GM23338 (cell line): ENCODE measurements at regions not wholly inside any gene's neighbourhood (a gene's known extent, or its start where the extent isn't known, plus 50 kb on each side); places are given as distances from the start of the nearest gene placed in this dataset.

Experiments used
- ATAC-seq: fragments of 200-7000 bp; cut with Tn5 transposase; 3 replicates; pipeline ENCODE4 v1.9.1; 2020
- DNase-seq: peaks from one replicate; pipeline ENCODE4 v3.0.0-alpha.2; 2015; ENCODE audit warnings: low spot score
- H2AFZ ChIP-seq: fragments of 200-600 bp; sonication (generic); 2 replicates; pipeline ENCODE4 v1.8.0; 2016; ENCODE audit warnings: antibody characterized with exemption, mild to moderate bottlenecking, moderate library complexity
- H3F3A ChIP-seq: fragments of 200-600 bp; sonication (generic); replicated peaks from 2 replicates; pipeline ENCODE4 v1.8.0; 2017; ENCODE audit warnings: antibody characterized with exemption, mixed run types, low read depth
- H3K27ac ChIP-seq: fragments of 200-600 bp; sonication (generic); 2 replicates; pipeline ENCODE4 v1.6.1; 2016; ENCODE audit warnings: low read depth
- H3K27me3 ChIP-seq: fragments of 200-600 bp; sonication (generic); 2 replicates; pipeline ENCODE4 v1.8.0; 2016; ENCODE audit warnings: mild to moderate bottlenecking, mixed run types, moderate library complexity; ENCODE audit not compliant: insufficient read depth
- H3K36me3 ChIP-seq: fragments of 200-600 bp; sonication (generic); 2 replicates; pipeline ENCODE4 v1.8.0; 2016; ENCODE audit warnings: mild to moderate bottlenecking; ENCODE audit not compliant: insufficient read depth
- H3K4me1 ChIP-seq: fragments of 200-600 bp; sonication (generic); 2 replicates; pipeline ENCODE4 v1.8.0; 2016; ENCODE audit warnings: mild to moderate bottlenecking, moderate library complexity; ENCODE audit not compliant: insufficient read depth
- H3K4me2 ChIP-seq: fragments of 200-600 bp; sonication (generic); 2 replicates; pipeline ENCODE4 v1.7.1; 2017; ENCODE audit warnings: mixed run types
- H3K4me3 ChIP-seq: fragments of 200-600 bp; sonication (generic); 2 replicates; pipeline ENCODE4 v1.6.1; 2016; ENCODE audit warnings: mixed run types
- H3K79me2 ChIP-seq: fragments of 200-600 bp; sonication (generic); replicated peaks from 2 replicates; pipeline ENCODE4 v1.8.0; 2017; ENCODE audit warnings: mild to moderate bottlenecking; ENCODE audit not compliant: insufficient read depth
- H3K9me2 ChIP-seq: fragments of 200-600 bp; sonication (generic); 2 replicates; pipeline ENCODE4 v1.8.0; 2017; ENCODE audit not compliant: insufficient read depth
- H4K20me1 ChIP-seq: fragments of 200-600 bp; sonication (generic); replicated peaks from 2 replicates; pipeline ENCODE4 v1.8.0; 2017; ENCODE audit warnings: mild to moderate bottlenecking; ENCODE audit not compliant: insufficient read depth
- H3K27ac Mint-ChIP-seq: 2 replicates; pipeline ENCODE4 v1.8.0; 2020; ENCODE audit warnings: inconsistent platforms, mild to moderate bottlenecking, moderate library complexity, mixed read lengths
- H3K27me3 Mint-ChIP-seq: 3 replicates; pipeline ENCODE4 v1.8.0; 2022; ENCODE audit warnings: low read depth, mild to moderate bottlenecking, moderate library complexity, mixed read lengths, inconsistent platforms; ENCODE audit not compliant: insufficient read depth, poor library complexity
- H3K36me3 Mint-ChIP-seq: 3 replicates; pipeline ENCODE4 v1.8.0; 2021; ENCODE audit warnings: low read depth, mild to moderate bottlenecking, inconsistent platforms, moderate library complexity, mixed read lengths
- H3K4me1 Mint-ChIP-seq: 3 replicates; pipeline ENCODE4 v1.8.0; 2020; ENCODE audit warnings: mild to moderate bottlenecking, inconsistent platforms, mixed read lengths
- H3K4me3 Mint-ChIP-seq: 3 replicates; pipeline ENCODE4 v1.8.0; 2021; ENCODE audit warnings: moderate library complexity, mild to moderate bottlenecking, inconsistent platforms, mixed read lengths
- H3K9me3 Mint-ChIP-seq: 3 replicates; pipeline ENCODE4 v1.8.0; 2020; ENCODE audit warnings: moderate library complexity, mild to moderate bottlenecking, inconsistent platforms, mixed read lengths
- CTCF ChIP-seq, 2 experiments: fragments of 200-600 bp in 1 of 2; sonication (generic) in 1 of 2; conservative IDR thresholded peaks; 2 replicates each; pipeline versions ENCODE4 v1.5.1 to v1.6.1; 2016 to 2017; ENCODE audit warnings: antibody characterized with exemption in 2 of 2, low read depth in 2 of 2, mild to moderate bottlenecking in 2 of 2, moderate library complexity in 1 of 2
- EZH2 ChIP-seq: fragments of 200-600 bp; sonication (generic); IDR thresholded peaks from one replicate; pipeline ENCODE4 v1.8.0; 2017; ENCODE audit warnings: antibody characterized with exemption, mild to moderate bottlenecking, low read depth; ENCODE audit not compliant: unreplicated experiment
- EZH2phosphoT487 ChIP-seq: fragments of 200-600 bp; sonication (generic); IDR thresholded peaks from one replicate; pipeline ENCODE4 v1.8.1; 2018; ENCODE audit warnings: antibody characterized with exemption; ENCODE audit not compliant: unreplicated experiment
- JUNB ChIP-seq: IDR thresholded peaks from one replicate; pipeline ENCODE4 v1.6.1; 2016; ENCODE audit warnings: antibody characterized with exemption; ENCODE audit not compliant: unreplicated experiment
- POLR2AphosphoS5 ChIP-seq: IDR thresholded peaks from 2 replicates; pipeline ENCODE4 v1.6.1; 2016; ENCODE audit warnings: antibody characterized with exemption, low read depth
- REST ChIP-seq: IDR thresholded peaks from one replicate; pipeline ENCODE4 v1.6.1; 2018; ENCODE audit warnings: antibody characterized with exemption; ENCODE audit not compliant: unreplicated experiment
- ZNF331 ChIP-seq: fragments of 250-450 bp; sonication (Bioruptor Pico); IDR thresholded peaks from 2 replicates; pipeline ENCODE4 v1.5.0; 2020; ENCODE audit warnings: low read depth, mild to moderate bottlenecking, moderate library complexity
- TF ChIP-seq, protein P1 (sequence below): fragments of 250-450 bp; sonication (Bioruptor Pico); IDR thresholded peaks from 2 replicates; pipeline ENCODE4 v1.5.0; 2020; ENCODE audit warnings: mild to moderate bottlenecking, moderate library complexity

DNA sequence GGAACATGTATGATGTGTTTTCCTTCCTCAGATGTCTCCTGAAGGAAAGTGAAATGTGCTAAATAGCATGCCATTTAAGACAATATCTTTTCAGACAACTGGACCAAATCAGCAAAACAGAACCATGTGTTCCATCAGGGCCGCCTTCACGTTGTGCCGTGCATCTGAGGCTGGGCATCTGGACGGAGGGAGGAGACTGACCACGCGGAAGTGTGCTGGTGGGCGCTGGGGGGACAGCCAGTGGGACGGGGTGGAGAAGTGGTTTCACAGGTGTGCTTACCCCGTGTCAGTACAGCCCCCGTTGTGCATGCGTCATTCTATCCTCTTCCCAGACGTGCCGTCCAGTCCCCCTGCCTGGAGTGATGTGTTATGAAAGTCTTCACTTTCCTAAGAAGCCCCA lies 342.1 kb upstream of the FAT1 start (continued):
- TF ChIP-seq REST, result no peak
- TF ChIP-seq JUNB, result no peak
- no peak for TF ChIP-seq ZNF331 (CRISPR knock-in tag)

- ATAC-seq (no peak), DNase-seq (no peak)
- Histone ChIP-seq H3K27me3 (no peaks in the 10 kb centered on the region), H3K4me2 (no peak overlapping the region), H2AFZ (no peak overlapping the region), H3K4me3 (no peak overlapping the region), H3K79me2 (no peaks in the 10 kb centered on the region), H3K9me2 (no peaks in the 10 kb centered on the region), H4K20me1 (no peaks in the 10 kb centered on the region), H3F3A (no peaks in the 10 kb centered on the region), H3K27ac (no peak overlapping the region), H3K36me3 (no peaks in the 10 kb centered on the region), H3K4me1 (peaks cover 37% of the 10 kb centered on the region)
- TF ChIP-seq POLR2AphosphoS5, result no peak
- TF ChIP-seq EZH2phosphoT487, result no peak
- no peak for TF ChIP-seq CTCF (conservative IDR thresholded peaks at IDR 0.05; ENCODE audit: low read depth in 2 of 2)
- TF ChIP-seq JUNB, result no peak
- TF ChIP-seq EZH2, result no peak
- Mint-ChIP-seq H3K27ac (no peak overlapping the region; the same call in 1 of the 2 replicates), H3K27me3 (no peaks in the 10 kb centered on the region), H3K9me3 (no peaks in the 10 kb centered on the region; the same call in 2 of the 3 replicates), H3K4me3 (no peak overlapping the region), H3K36me3 (no peaks in the 10 kb centered on the region; the same call in 2 of the 3 replicates), H3K4me1 (peaks cover 35% of the 10 kb centered on the region)
Observed at GRCh38 chr4:187069398-187069797, 345.7 kb upstream of the FAT1 start.

GRCh38 chr4:187070158-187070557 lies 346.5 kb upstream of the FAT1 start:
- Mint-ChIP-seq H3K27ac (no peak overlapping the region), H3K9me3 (no peaks in the 10 kb centered on the region; the same call in 2 of the 3 replicates), H3K4me1 (peaks cover 35% of the 10 kb centered on the region), H3K4me3 (no peak overlapping the region), H3K36me3 (no peaks in the 10 kb centered on the region), H3K27me3 (no peaks in the 10 kb centered on the region)
- no peaks in the 10 kb centered on the region for H3K36me3 ChIP-seq
- H3K4me2 ChIP-seq, result no peak overlapping the region
- H3K79me2 ChIP-seq, result no peaks in the 10 kb centered on the region
- no peak overlapping the region for H3K4me3 ChIP-seq
- H4K20me1 ChIP-seq, result no peaks in the 10 kb centered on the region
- no peaks in the 10 kb centered on the region for H3F3A ChIP-seq
- no peak overlapping the region for H3K27ac ChIP-seq
- no peaks in the 10 kb centered on the region for H3K27me3 ChIP-seq
- no peak overlapping the region for H2AFZ ChIP-seq
- H3K9me2 ChIP-seq, result no peaks in the 10 kb centered on the region
- DNase-seq, result no peak
- no peak for ATAC-seq
- H3K4me1 ChIP-seq, result peaks cover 33% of the 10 kb centered on the region
- TF ChIP-seq JUNB (no peak), POLR2AphosphoS5 (no peak)
- TF ChIP-seq, protein P1, sequence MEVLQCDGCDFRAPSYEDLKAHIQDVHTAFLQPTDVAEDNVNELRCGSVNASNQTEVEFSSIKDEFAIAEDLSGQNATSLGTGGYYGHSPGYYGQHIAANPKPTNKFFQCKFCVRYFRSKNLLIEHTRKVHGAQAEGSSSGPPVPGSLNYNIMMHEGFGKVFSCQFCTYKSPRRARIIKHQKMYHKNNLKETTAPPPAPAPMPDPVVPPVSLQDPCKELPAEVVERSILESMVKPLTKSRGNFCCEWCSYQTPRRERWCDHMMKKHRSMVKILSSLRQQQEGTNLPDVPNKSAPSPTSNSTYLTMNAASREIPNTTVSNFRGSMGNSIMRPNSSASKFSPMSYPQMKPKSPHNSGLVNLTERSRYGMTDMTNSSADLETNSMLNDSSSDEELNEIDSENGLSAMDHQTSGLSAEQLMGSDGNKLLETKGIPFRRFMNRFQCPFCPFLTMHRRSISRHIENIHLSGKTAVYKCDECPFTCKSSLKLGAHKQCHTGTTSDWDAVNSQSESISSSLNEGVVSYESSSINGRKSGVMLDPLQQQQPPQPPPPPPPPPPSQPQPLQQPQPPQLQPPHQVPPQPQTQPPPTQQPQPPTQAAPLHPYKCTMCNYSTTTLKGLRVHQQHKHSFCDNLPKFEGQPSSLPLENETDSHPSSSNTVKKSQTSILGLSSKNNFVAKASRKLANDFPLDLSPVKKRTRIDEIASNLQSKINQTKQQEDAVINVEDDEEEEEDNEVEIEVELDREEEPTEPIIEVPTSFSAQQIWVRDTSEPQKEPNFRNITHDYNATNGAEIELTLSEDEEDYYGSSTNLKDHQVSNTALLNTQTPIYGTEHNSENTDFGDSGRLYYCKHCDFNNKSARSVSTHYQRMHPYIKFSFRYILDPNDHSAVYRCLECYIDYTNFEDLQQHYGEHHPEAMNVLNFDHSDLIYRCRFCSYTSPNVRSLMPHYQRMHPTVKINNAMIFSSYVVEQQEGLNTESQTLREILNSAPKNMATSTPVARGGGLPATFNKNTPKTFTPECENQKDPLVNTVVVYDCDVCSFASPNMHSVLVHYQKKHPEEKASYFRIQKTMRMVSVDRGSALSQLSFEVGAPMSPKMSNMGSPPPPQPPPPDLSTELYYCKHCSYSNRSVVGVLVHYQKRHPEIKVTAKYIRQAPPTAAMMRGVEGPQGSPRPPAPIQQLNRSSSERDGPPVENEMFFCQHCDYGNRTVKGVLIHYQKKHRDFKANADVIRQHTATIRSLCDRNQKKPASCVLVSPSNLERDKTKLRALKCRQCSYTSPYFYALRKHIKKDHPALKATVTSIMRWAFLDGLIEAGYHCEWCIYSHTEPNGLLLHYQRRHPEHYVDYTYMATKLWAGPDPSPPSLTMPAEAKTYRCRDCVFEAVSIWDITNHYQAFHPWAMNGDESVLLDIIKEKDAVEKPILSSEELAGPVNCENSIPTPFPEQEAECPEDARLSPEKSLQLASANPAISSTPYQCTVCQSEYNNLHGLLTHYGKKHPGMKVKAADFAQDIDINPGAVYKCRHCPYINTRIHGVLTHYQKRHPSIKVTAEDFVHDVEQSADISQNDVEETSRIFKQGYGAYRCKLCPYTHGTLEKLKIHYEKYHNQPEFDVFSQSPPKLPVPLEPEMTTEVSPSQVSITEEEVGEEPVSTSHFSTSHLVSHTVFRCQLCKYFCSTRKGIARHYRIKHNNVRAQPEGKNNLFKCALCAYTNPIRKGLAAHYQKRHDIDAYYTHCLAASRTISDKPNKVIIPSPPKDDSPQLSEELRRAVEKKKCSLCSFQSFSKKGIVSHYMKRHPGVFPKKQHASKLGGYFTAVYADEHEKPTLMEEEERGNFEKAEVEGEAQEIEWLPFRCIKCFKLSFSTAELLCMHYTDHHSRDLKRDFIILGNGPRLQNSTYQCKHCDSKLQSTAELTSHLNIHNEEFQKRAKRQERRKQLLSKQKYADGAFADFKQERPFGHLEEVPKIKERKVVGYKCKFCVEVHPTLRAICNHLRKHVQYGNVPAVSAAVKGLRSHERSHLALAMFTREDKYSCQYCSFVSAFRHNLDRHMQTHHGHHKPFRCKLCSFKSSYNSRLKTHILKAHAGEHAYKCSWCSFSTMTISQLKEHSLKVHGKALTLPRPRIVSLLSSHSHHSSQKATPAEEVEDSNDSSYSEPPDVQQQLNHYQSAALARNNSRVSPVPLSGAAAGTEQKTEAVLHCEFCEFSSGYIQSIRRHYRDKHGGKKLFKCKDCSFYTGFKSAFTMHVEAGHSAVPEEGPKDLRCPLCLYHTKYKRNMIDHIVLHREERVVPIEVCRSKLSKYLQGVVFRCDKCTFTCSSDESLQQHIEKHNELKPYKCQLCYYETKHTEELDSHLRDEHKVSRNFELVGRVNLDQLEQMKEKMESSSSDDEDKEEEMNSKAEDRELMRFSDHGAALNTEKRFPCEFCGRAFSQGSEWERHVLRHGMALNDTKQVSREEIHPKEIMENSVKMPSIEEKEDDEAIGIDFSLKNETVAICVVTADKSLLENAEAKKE (CRISPR knock-in tag), result no peak
